ENCODE measurements at regions not wholly inside any gene's neighbourhood (a gene's known extent, or its start where the extent isn't known, plus 50 kb on each side); places are given as distances from the start of the nearest gene placed in this dataset.

DNA sequence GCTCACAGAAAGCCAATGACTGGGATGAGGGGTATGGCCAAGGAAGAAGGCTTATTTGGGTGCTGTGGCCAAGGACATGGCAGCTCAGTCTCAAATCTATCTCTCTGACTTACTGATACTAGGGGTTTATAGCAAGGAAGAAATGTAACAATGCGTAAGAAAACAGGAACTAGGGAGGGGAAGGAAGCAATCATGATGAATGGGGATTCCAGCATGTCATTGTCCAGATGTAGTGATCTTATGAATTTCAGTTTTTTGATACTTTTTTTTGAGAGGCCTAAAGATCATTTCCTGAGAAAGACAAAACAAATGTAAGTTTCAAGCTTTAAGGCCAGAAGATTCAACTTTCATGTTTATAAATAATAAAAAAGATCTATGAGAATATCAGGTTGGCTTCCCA is 298.6 kb upstream of the FAM98A start:
- TF ChIP-seq, protein P1, sequence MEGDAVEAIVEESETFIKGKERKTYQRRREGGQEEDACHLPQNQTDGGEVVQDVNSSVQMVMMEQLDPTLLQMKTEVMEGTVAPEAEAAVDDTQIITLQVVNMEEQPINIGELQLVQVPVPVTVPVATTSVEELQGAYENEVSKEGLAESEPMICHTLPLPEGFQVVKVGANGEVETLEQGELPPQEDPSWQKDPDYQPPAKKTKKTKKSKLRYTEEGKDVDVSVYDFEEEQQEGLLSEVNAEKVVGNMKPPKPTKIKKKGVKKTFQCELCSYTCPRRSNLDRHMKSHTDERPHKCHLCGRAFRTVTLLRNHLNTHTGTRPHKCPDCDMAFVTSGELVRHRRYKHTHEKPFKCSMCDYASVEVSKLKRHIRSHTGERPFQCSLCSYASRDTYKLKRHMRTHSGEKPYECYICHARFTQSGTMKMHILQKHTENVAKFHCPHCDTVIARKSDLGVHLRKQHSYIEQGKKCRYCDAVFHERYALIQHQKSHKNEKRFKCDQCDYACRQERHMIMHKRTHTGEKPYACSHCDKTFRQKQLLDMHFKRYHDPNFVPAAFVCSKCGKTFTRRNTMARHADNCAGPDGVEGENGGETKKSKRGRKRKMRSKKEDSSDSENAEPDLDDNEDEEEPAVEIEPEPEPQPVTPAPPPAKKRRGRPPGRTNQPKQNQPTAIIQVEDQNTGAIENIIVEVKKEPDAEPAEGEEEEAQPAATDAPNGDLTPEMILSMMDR (IDR thresholded peaks at IDR 0.05) = no peak
- no peak for TF ChIP-seq POLR2AphosphoS5 (IDR thresholded peaks at IDR 0.05)
- no peak for TF ChIP-seq POLR2A (IDR thresholded peaks at IDR 0.05)

All from prostate gland (tissue), 2 donors.